GM18505 (cell line): ENCODE measurements at regions not wholly inside any gene's neighbourhood (a gene's known extent, or its start where the extent isn't known, plus 50 kb on each side); places are given as distances from the start of the nearest gene placed in this dataset.

Experiments used
- ATAC-seq: cut with Tn5 transposase; IDR thresholded peaks from one replicate; pipeline ENCODE4 v1.9.1; 2021; ENCODE audit not compliant: unreplicated experiment
- POLR2A ChIP-seq: IDR thresholded peaks from 4 replicates; pipeline ENCODE4 v1.6.1; 2011; ENCODE audit warnings: borderline replicate concordance; ENCODE audit not compliant: insufficient read depth, insufficient read length; ENCODE audit errors: extremely low read depth

DNA sequence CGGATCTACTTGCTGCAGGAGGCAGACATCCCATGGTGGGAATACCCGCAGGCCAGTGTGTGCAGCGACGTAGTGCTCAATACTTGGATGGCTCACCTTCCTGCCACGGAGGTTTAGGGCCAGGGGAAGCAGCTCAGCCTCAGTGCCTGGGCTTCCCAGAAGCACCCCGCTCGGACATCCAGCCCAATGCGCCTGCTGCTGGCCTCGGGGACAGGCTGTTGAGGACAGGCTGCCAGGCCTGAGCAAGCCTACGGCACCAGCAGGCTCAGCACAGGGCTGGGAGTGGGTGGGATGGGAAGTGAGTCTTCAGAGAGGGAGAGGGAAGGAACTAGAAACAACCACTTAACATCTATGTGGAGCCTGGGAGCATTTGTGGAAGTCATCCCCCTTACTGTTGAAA lies 441.3 kb upstream of the MGMT start:
- TF ChIP-seq POLR2A = no peak

GRCh38 chr10:129027906-129028305 lies 439.1 kb upstream of the MGMT start:
- TF ChIP-seq POLR2A = no peak
- ATAC-seq = no peak

More for the DNA sequence above, 441.3 kb upstream of the MGMT start:
- no peak for ATAC-seq

DNA sequence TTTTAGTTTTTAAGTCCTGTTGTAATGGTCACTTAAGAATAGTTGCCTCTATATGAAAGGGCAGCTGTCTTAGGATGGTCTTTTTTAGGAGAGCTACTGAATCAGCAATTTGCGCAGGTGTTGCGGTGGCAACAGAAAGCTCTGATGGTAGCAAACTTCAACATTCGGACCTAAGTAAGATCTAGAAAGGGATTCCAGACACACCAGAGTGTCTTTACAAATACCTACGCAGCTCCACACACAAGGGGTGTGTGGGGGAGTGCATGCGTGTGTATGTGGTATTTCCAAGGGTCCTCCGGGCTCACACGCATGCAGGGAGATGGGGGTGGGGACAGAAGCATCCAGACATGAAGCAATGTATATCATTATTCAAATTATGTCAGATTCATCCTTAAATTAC lies 438.6 kb upstream of the MGMT start:
- no peak for ATAC-seq
- no peak for TF ChIP-seq POLR2A

- no peak for ATAC-seq
- no peak for TF ChIP-seq POLR2A
Observed at GRCh38 chr10:129029051-129029450, 438.0 kb upstream of the MGMT start.

DNA sequence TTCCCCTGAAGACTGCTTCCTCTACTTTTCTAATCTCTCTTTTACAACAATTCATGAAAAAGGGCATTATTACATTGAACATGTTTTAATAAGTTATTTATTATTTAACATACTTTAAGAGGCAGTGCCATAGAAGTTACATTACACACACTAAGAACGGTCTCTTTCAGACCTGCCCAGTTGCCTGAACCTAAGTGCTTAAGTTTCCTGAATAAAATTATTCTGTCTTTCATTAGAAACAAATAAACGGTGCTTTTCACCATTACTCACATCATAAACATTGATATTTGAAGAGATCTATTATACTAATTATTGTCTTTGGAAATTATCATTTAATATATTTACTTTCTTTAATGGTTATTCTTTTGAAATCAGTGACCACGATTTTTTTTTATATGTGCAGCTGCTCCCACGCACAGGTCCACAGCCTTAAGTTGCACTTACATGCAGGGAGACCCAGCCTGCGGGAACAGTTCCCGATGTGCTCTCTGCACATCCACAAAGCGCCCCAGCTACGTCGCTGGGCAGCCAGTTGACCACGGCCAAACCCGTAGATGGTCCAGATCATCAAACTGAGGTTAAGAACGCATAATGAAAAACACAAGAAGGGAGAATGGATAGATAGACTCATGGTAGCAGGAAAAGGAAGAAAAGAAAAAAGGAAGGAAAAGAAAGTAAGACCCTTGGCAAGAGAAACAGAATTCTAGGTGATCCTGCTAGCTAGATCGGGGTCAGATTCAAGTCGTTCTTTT lies 437.0 kb upstream of the MGMT start:
- ATAC-seq = no peak
- TF ChIP-seq POLR2A = no peak

GRCh38 chr10:129030603-129030895 lies 436.5 kb upstream of the MGMT start:
- no peak for TF ChIP-seq POLR2A
- ATAC-seq = no peak

DNA sequence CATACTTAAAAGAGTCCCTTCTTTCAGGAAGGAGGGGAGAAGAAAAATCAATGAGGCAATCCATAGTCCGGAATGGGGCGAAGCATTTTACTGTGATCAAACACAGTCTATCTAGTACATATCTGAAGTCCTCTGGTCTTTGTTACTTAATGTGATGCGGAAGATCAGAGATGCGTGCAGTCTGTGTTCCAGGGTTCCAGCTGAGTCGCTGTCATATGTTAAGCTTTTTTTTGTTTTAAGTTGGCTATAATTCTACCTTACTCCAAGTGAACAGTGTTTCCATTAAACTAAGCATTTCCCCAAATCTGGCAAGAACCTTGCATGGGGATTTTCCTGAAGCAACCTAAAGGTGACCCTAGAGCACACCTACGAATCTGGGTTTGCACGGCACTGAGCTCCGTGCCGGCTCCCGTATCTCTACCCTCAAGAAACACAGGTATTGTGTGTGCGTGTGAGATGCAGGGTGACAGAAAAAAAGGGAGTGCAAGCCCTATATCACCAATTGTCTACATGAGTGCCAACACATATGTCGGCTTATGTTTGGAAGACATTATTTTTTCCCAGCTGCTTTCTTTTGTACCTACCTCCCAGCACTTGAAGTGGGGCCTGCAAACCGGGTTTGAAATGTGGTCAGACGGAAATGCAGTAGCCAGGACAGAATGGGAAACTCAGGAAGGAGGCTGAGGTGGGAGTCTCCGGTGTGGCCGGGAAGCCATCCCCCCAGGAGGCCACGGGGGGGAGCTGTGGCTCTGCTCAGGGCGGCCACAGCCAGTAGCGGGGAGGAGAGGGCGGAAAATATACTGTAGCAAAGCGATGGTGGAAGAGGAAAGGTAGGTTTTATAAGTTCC lies 435.8 kb upstream of the MGMT start:
- no peak for ATAC-seq

GRCh38 chr10:129031844-129032150 lies 435.2 kb upstream of the MGMT start:
- TF ChIP-seq POLR2A = no peak
- no peak for ATAC-seq

More for the DNA sequence above, 435.8 kb upstream of the MGMT start:
- TF ChIP-seq POLR2A = no peak

GRCh38 chr10:129032372-129033313 lies 434.4 kb upstream of the MGMT start:
- TF ChIP-seq POLR2A = no peak
- ATAC-seq = no peak

- TF ChIP-seq POLR2A = no peak
- ATAC-seq = no peak
Observed at GRCh38 chr10:129033340-129033739, 433.7 kb upstream of the MGMT start.

GRCh38 chr10:129033790-129034272 lies 433.2 kb upstream of the MGMT start:
- ATAC-seq = no peak
- no peak for TF ChIP-seq POLR2A

- ATAC-seq = no peak
- no peak for TF ChIP-seq POLR2A
Observed at GRCh38 chr10:129035052-129035827, 431.8 kb upstream of the MGMT start.
